Smooth muscle cell (in vitro differentiated cells): ENCODE measurements at regions not wholly inside any gene's neighbourhood (a gene's known extent, or its start where the extent isn't known, plus 50 kb on each side); places are given as distances from the start of the nearest gene placed in this dataset.

Experiments used
- DNase-seq: peaks from one replicate; lab custom pipeline; 2025; ENCODE audit not compliant: unreplicated experiment; lab: John Stamatoyannopoulos, UW
- H2AFZ ChIP-seq: fragments of 200-600 bp; sonication (generic); 2 replicates; pipeline ENCODE4 v1.6.0; 2016; ENCODE audit warnings: antibody characterized with exemption, low read depth, mild to moderate bottlenecking
- H3F3A ChIP-seq: fragments of 200-600 bp; sonication (generic); 2 replicates; pipeline ENCODE4 v1.6.0; 2017; ENCODE audit warnings: antibody characterized with exemption, low read depth
- H3K27ac ChIP-seq: fragments of 200-600 bp; sonication (generic); 2 replicates; pipeline ENCODE4 v1.5.1; 2016; ENCODE audit warnings: low read depth, mild to moderate bottlenecking
- H3K27me3 ChIP-seq: fragments of 200-600 bp; sonication (generic); 2 replicates; pipeline ENCODE4 v1.6.1; 2016; ENCODE audit warnings: low read depth, mild to moderate bottlenecking
- H3K36me3 ChIP-seq: fragments of 200-600 bp; sonication (generic); 2 replicates; pipeline ENCODE4 v1.5.1; 2016; ENCODE audit warnings: low read depth
- H3K4me1 ChIP-seq: fragments of 200-600 bp; sonication (generic); 2 replicates; pipeline ENCODE4 v1.5.1; 2016; ENCODE audit warnings: low read depth
- H3K4me2 ChIP-seq: fragments of 200-600 bp; sonication (generic); 2 replicates; pipeline ENCODE4 v1.6.0; 2016; ENCODE audit warnings: mild to moderate bottlenecking
- H3K4me3 ChIP-seq: fragments of 200-600 bp; sonication (generic); 2 replicates; pipeline ENCODE4 v1.5.1; 2016; ENCODE audit warnings: mild to moderate bottlenecking
- H3K79me2 ChIP-seq: fragments of 200-600 bp; sonication (generic); 2 replicates; pipeline ENCODE4 v1.6.0; 2016; ENCODE audit warnings: low read depth, mild to moderate bottlenecking
- H3K9ac ChIP-seq: fragments of 200-600 bp; sonication (generic); 2 replicates; pipeline ENCODE4 v1.6.0; 2016; ENCODE audit warnings: low read depth
- H3K9me3 ChIP-seq: fragments of 200-600 bp; sonication (generic); replicated peaks from 2 replicates; pipeline ENCODE4 v1.5.1; 2016; ENCODE audit warnings: low read depth
- H4K20me1 ChIP-seq: fragments of 200-600 bp; sonication (generic); 2 replicates; pipeline ENCODE4 v1.6.0; 2016; ENCODE audit warnings: low read depth
- CTCF ChIP-seq: fragments of 200-600 bp; sonication (generic); IDR thresholded peaks from 2 replicates; pipeline ENCODE4 v1.5.1; 2017; ENCODE audit warnings: borderline replicate concordance, mild to moderate bottlenecking, antibody characterized with exemption; ENCODE audit not compliant: insufficient read depth, poor library complexity, severe bottlenecking
- WGBS: methylation state at CpG from one replicate; pipeline ENCODE4 v1.1.7; 2016; ENCODE audit warnings: low lambda C conversion rate; 5-methylcytosine and 5-hydroxymethylcytosine counted together

- Histone ChIP-seq H2AFZ (no peak overlapping the region), H3K9ac (no peak overlapping the region)
- WGBS = 83% methylated on average over 1 of the region's 1 CpG
Measured at GRCh38 chr6:149154261-149154821, 163.2 kb upstream of the TAB2 start.

GRCh38 chr6:149157126-149157525, 160.4 kb upstream of the TAB2 start:
- H3K4me1 ChIP-seq = no peaks in the 10 kb centered on the region
- H3K4me3 ChIP-seq = no peak overlapping the region
- no peak for DNase-seq
- H3K27ac ChIP-seq = no peak overlapping the region
- TF ChIP-seq CTCF = no peak
- no peaks in the 10 kb centered on the region for H3K79me2 ChIP-seq
- H3K27me3 ChIP-seq = no peaks in the 10 kb centered on the region
- H3K4me2 ChIP-seq = no peak overlapping the region
- 76% methylated on average over 5 of the region's 5 CpGs for WGBS
- H4K20me1 ChIP-seq = no peaks in the 10 kb centered on the region
- peaks cover 4% of the 10 kb centered on the region for H3K9me3 ChIP-seq
- H3K9ac ChIP-seq = no peak overlapping the region
- no peaks in the 10 kb centered on the region for H3K36me3 ChIP-seq
- no peaks in the 10 kb centered on the region for H3F3A ChIP-seq
- H2AFZ ChIP-seq = no peak overlapping the region

More at GRCh38 chr6:149154261-149154821, 163.2 kb upstream of the TAB2 start:
- H3K27ac ChIP-seq = no peak overlapping the region
- no peak for TF ChIP-seq CTCF
- no peaks in the 10 kb centered on the region for H3K4me1 ChIP-seq
- H3K36me3 ChIP-seq = no peaks in the 10 kb centered on the region
- DNase-seq = no peak
- no peaks in the 10 kb centered on the region for H4K20me1 ChIP-seq
- H3K27me3 ChIP-seq = no peaks in the 10 kb centered on the region
- H3F3A ChIP-seq = no peaks in the 10 kb centered on the region
- H3K4me2 ChIP-seq = no peak overlapping the region
- H3K4me3 ChIP-seq = no peak overlapping the region
- no peaks in the 10 kb centered on the region for H3K79me2 ChIP-seq
- H3K9me3 ChIP-seq = peaks cover 4% of the 10 kb centered on the region

- no peaks in the 10 kb centered on the region for H4K20me1 ChIP-seq
- no peaks in the 10 kb centered on the region for H3K79me2 ChIP-seq
- no peak overlapping the region for H3K4me3 ChIP-seq
- H3K9ac ChIP-seq = no peak overlapping the region
- H3K4me1 ChIP-seq = no peaks in the 10 kb centered on the region
- H2AFZ ChIP-seq = no peak overlapping the region
- no peak for DNase-seq
- H3K27me3 ChIP-seq = no peaks in the 10 kb centered on the region
- no peak overlapping the region for H3K4me2 ChIP-seq
- whole genome bisulfite sequencing = 97% methylated on average over 6 of the region's 6 CpGs
- H3F3A ChIP-seq = no peaks in the 10 kb centered on the region
- H3K36me3 ChIP-seq = no peaks in the 10 kb centered on the region
- no peak overlapping the region for H3K27ac ChIP-seq
- no peak for TF ChIP-seq CTCF
- peaks cover 4% of the 10 kb centered on the region for H3K9me3 ChIP-seq
Measured at GRCh38 chr6:149158076-149158475, 159.4 kb upstream of the TAB2 start.

- TF ChIP-seq CTCF = no peak
- no peak for DNase-seq
- H3K4me3 ChIP-seq = no peak overlapping the region
- H3K36me3 ChIP-seq = no peaks in the 10 kb centered on the region
- 24% methylated on average over 1 of the region's 1 CpG for WGBS
- H3K9ac ChIP-seq = no peak overlapping the region
- H3K4me2 ChIP-seq = no peak overlapping the region
- H3K9me3 ChIP-seq = no peaks in the 10 kb centered on the region
- no peak overlapping the region for H3K27ac ChIP-seq
- H4K20me1 ChIP-seq = no peaks in the 10 kb centered on the region
- H2AFZ ChIP-seq = no peak overlapping the region
- no peaks in the 10 kb centered on the region for H3K27me3 ChIP-seq
- no peaks in the 10 kb centered on the region for H3K4me1 ChIP-seq
- H3F3A ChIP-seq = no peaks in the 10 kb centered on the region
- H3K79me2 ChIP-seq = no peaks in the 10 kb centered on the region
Measured at GRCh38 chr6:149160943-149161342, 156.6 kb upstream of the TAB2 start.
